Fibroblast of lung (primary cell): ENCODE measurements at regions not wholly inside any gene's neighbourhood (a gene's known extent, or its start where the extent isn't known, plus 50 kb on each side); places are given as distances from the start of the nearest gene placed in this dataset.
"Not testable (repeated sequence)": the region's sequence is repeated elsewhere in the genome, so short reads cannot be mapped to it uniquely, and the experiment has no call there.

Experiments used
- DNase-seq, 2 donors: peaks; one replicate each; pipeline versions ENCODE4 v3.0.0 to v3.0.0-alpha.2; 2010; ENCODE audit warnings: low read depth in 2 of 2
- H2AFZ ChIP-seq: 2 replicates; pipeline ENCODE4 v1.5.1; 2012; ENCODE audit warnings: low read length, control low read depth, inconsistent platforms
- H3K27ac ChIP-seq: 2 replicates; pipeline ENCODE4 v1.5.1; 2011; ENCODE audit warnings: low read length, control low read depth; ENCODE audit not compliant: insufficient read depth
- H3K27me3 ChIP-seq: 2 replicates; pipeline ENCODE4 v1.5.1; 2011; ENCODE audit warnings: mild to moderate bottlenecking, low read length; ENCODE audit not compliant: control insufficient read depth, insufficient read depth
- H3K36me3 ChIP-seq: 2 replicates; pipeline ENCODE4 v1.5.1; 2011; ENCODE audit warnings: low read length; ENCODE audit not compliant: control insufficient read depth, insufficient read depth
- H3K4me1 ChIP-seq: 2 replicates; pipeline ENCODE4 v1.5.1; 2011; ENCODE audit warnings: low read length; ENCODE audit not compliant: control insufficient read depth, insufficient read depth; ENCODE audit errors: extremely low read depth
- H3K4me2 ChIP-seq: 2 replicates; pipeline ENCODE4 v1.5.1; 2011; ENCODE audit warnings: low read length, control low read depth; ENCODE audit not compliant: insufficient read depth; ENCODE audit errors: extremely low read depth
- H3K4me3 ChIP-seq, 4 experiments: fragments of 200-600 bp in 1 of 4; sonication (generic) in 1 of 4; replicated peaks in 1 of 4; 2 replicates each; pipeline ENCODE4 v1.5.1; 2011 to 2016; ENCODE audit warnings: low read length in 4 of 4, low read depth in 3 of 4, mild to moderate bottlenecking in 3 of 4, control low read depth in 2 of 4, inconsistent platforms in 1 of 4, mixed read lengths in 1 of 4; ENCODE audit not compliant: insufficient read depth in 1 of 4; ENCODE audit errors: control extremely low read depth in 1 of 4
- H3K79me2 ChIP-seq: 2 replicates; pipeline ENCODE4 v1.5.1; 2012; ENCODE audit warnings: mild to moderate bottlenecking, low read length, inconsistent platforms; ENCODE audit not compliant: control insufficient read depth, insufficient read depth
- H3K9ac ChIP-seq: 2 replicates; pipeline ENCODE4 v1.5.1; 2011; ENCODE audit warnings: mild to moderate bottlenecking, low read length, control low read depth; ENCODE audit not compliant: insufficient read depth
- H3K9me3 ChIP-seq: 2 replicates; pipeline ENCODE4 v1.5.1; 2012; ENCODE audit warnings: low read depth, low read length; ENCODE audit not compliant: control insufficient read depth, insufficient read depth
- H4K20me1 ChIP-seq: 2 replicates; pipeline ENCODE4 v1.5.1; 2011; ENCODE audit warnings: low read length; ENCODE audit not compliant: control insufficient read depth, insufficient read depth; ENCODE audit errors: extremely low read depth
- CTCF ChIP-seq, 2 donors: IDR thresholded peaks in 1 of 2; conservative IDR thresholded peaks in 1 of 2; 1 replicate in 1 of 2; 2 replicates in 1 of 2; pipeline ENCODE4 v1.5.1; 2011 to 2012; ENCODE audit warnings: low read length in 2 of 2, control low read depth in 1 of 2, inconsistent platforms in 1 of 2, low read depth in 1 of 2, mild to moderate bottlenecking in 1 of 2
- EZH2 ChIP-seq: IDR thresholded peaks from 2 replicates; pipeline ENCODE4 v1.5.1; 2012; ENCODE audit warnings: low read length, control low read depth, mild to moderate bottlenecking; ENCODE audit errors: missing control alignments

- no peak overlapping the region for H2AFZ ChIP-seq
- no peak overlapping the region for H3K4me3 ChIP-seq
- H3K4me2 ChIP-seq: no peak overlapping the region
- H3K27ac ChIP-seq: no peak overlapping the region
- no peaks in the 10 kb centered on the region for H3K79me2 ChIP-seq
- H4K20me1 ChIP-seq: no peaks in the 10 kb centered on the region
- H3K9me3 ChIP-seq: no peaks in the 10 kb centered on the region
- H3K36me3 ChIP-seq: no peaks in the 10 kb centered on the region
- peaks cover 2% of the 10 kb centered on the region for H3K4me1 ChIP-seq
- TF ChIP-seq EZH2 (no peak), CTCF (conservative IDR thresholded peaks at IDR 0.05 in 1 of 2, IDR thresholded peaks at IDR 0.05 in 1 of 2; ENCODE audit: low read depth in 1 of 2, low read length in 2 of 2) (no peak)
- peak in 1 of 2 donors; percentile 75 for DNase-seq
- no peaks in the 10 kb centered on the region for H3K27me3 ChIP-seq
- no peak overlapping the region for H3K9ac ChIP-seq
Measured at GRCh38 chr22:26768952-26769351, 111.6 kb downstream of the MIAT start.

- no peaks in the 10 kb centered on the region for H3K36me3 ChIP-seq
- H2AFZ ChIP-seq: no peak overlapping the region
- H3K27ac ChIP-seq: no peak overlapping the region
- no peaks in the 10 kb centered on the region for H4K20me1 ChIP-seq
- no peaks in the 10 kb centered on the region for H3K4me1 ChIP-seq
- H3K9ac ChIP-seq: no peak overlapping the region
- H3K4me3 ChIP-seq: no peak overlapping the region
- H3K27me3 ChIP-seq: no peaks in the 10 kb centered on the region
- no peaks in the 10 kb centered on the region for H3K79me2 ChIP-seq
- no peak overlapping the region for H3K4me2 ChIP-seq
- TF ChIP-seq EZH2: no peak
- TF ChIP-seq CTCF (conservative IDR thresholded peaks at IDR 0.05 in 1 of 2, IDR thresholded peaks at IDR 0.05 in 1 of 2; ENCODE audit: low read depth in 1 of 2, low read length in 2 of 2): no peak
- no peak for DNase-seq
- H3K9me3 ChIP-seq: no peaks in the 10 kb centered on the region
Measured at GRCh38 chr22:26769663-26770062, 112.3 kb downstream of the MIAT start.

GRCh38 chr22:26770624-26771023, 113.2 kb downstream of the MIAT start:
- Histone ChIP-seq H3K4me2 (no peak overlapping the region), H3K9me3 (no peaks in the 10 kb centered on the region), H2AFZ (no peak overlapping the region), H3K36me3 (no peaks in the 10 kb centered on the region), H3K9ac (no peak overlapping the region), H3K27me3 (no peaks in the 10 kb centered on the region), H3K4me1 (no peaks in the 10 kb centered on the region), H3K79me2 (no peaks in the 10 kb centered on the region), H4K20me1 (no peaks in the 10 kb centered on the region), H3K27ac (no peak overlapping the region), H3K4me3 (no peak overlapping the region)
- TF ChIP-seq CTCF (conservative IDR thresholded peaks at IDR 0.05 in 1 of 2, IDR thresholded peaks at IDR 0.05 in 1 of 2; ENCODE audit: low read depth in 1 of 2, low read length in 2 of 2) (no peak), EZH2 (no peak)
- DNase-seq: peak; percentile 8 to 67

- H3K27me3 ChIP-seq: not testable (repeated sequence)
Measured at GRCh38 chr22:26773054-26773453, 115.7 kb downstream of the MIAT start.

More at GRCh38 chr22:26773054-26773453, 115.7 kb downstream of the MIAT start:
- not testable (repeated sequence) for DNase-seq, H3K36me3 ChIP-seq, H3K79me2 ChIP-seq, H4K20me1 ChIP-seq, H3K9me3 ChIP-seq, H3K4me3 ChIP-seq, H3K4me2 ChIP-seq, H3K9ac ChIP-seq, H3K4me1 ChIP-seq, H2AFZ ChIP-seq, H3K27ac ChIP-seq
